HL-60 (cell line): ENCODE measurements at regions not wholly inside any gene's neighbourhood (a gene's known extent, or its start where the extent isn't known, plus 50 kb on each side); places are given as distances from the start of the nearest gene placed in this dataset.

Experiments used
- CTCF ChIP-seq: IDR thresholded peaks from one replicate; pipeline ENCODE4 v1.5.1; 2011; ENCODE audit warnings: low read length, control low read depth, inconsistent platforms; ENCODE audit not compliant: insufficient read depth
- GABPA ChIP-seq: IDR thresholded peaks from 2 replicates; pipeline ENCODE4 v1.6.1; 2012; ENCODE audit warnings: low read depth
- POLR2AphosphoS5 ChIP-seq: IDR thresholded peaks from 2 replicates; pipeline ENCODE4 v1.6.1; 2012; ENCODE audit warnings: low read depth
- REST ChIP-seq: IDR thresholded peaks from 2 replicates; pipeline ENCODE4 v1.6.1; 2012; ENCODE audit warnings: low read depth; ENCODE audit not compliant: insufficient replicate concordance
- SPI1 ChIP-seq: IDR thresholded peaks from 2 replicates; pipeline ENCODE4 v1.6.1; 2012; ENCODE audit warnings: low read depth, mild to moderate bottlenecking, borderline replicate concordance

- TF ChIP-seq CTCF (no peak), SPI1 (no peak), POLR2AphosphoS5 (no peak), GABPA (no peak), REST (no peak)
These were observed 89.9 kb upstream of the PDC start for GRCh38 chr1:186550832-186551231.
